ENCODE measurements at regions not wholly inside any gene's neighbourhood (a gene's known extent, or its start where the extent isn't known, plus 50 kb on each side); places are given as distances from the start of the nearest gene placed in this dataset.

DNA sequence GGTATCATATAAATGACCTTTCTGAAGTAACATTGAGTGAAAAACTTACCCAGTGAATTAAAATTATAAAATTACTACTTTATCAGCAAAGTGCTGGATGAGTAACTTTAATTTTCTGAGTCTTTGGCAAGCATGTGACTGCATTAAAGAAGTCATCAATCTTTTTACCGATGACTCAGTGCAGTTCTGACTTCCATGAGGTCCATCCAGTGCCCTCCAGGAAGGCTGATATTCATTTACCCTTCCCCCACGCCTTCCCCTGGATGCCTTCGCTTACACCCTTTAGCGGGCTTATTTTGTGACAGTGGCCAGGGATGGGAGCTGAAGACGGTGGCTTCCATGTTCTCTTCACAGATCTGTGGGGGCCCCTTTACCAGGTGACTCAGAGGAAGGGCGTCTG lies 572.9 kb upstream of the PFKP start:
- TF ChIP-seq, protein P1, sequence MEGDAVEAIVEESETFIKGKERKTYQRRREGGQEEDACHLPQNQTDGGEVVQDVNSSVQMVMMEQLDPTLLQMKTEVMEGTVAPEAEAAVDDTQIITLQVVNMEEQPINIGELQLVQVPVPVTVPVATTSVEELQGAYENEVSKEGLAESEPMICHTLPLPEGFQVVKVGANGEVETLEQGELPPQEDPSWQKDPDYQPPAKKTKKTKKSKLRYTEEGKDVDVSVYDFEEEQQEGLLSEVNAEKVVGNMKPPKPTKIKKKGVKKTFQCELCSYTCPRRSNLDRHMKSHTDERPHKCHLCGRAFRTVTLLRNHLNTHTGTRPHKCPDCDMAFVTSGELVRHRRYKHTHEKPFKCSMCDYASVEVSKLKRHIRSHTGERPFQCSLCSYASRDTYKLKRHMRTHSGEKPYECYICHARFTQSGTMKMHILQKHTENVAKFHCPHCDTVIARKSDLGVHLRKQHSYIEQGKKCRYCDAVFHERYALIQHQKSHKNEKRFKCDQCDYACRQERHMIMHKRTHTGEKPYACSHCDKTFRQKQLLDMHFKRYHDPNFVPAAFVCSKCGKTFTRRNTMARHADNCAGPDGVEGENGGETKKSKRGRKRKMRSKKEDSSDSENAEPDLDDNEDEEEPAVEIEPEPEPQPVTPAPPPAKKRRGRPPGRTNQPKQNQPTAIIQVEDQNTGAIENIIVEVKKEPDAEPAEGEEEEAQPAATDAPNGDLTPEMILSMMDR (IDR thresholded peaks at IDR 0.05; ENCODE audit: insufficient read depth, low read depth, low read length, missing control alignments) = no peak
- DNase-seq (ENCODE audit: low read depth) = no peak
- H3K4me3 ChIP-seq (ENCODE audit: low read length) = no peak overlapping the region

DNA sequence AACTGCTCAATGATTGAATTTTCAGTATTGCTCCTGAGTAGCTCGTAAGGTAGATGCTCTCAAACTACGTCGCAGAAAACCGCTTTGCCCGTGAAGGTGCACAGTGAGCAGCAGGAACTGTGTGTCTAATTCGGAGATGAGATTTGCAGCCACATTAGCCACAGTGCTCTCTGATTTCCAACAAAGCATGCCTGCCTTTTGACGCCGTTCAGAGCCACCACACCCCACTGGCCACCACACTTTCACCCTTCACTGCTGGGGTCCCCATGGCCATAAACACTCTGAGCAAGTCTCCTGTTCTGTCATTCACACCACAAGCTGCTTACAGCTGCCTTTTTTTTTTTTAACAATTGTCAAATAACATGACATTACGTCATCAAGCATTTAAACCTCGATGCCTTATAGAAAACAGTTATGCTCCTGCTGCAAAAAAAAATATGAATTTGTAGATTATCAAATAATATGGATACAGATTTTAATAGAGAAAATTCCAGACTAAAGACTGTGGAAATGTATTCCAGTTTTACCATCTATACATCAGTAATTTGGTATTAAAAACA lies 578.8 kb upstream of the PFKP start:
- H3K4me3 ChIP-seq (ENCODE audit: low read length) = no peak overlapping the region
- TF ChIP-seq, protein P1 (IDR thresholded peaks at IDR 0.05; ENCODE audit: insufficient read depth, low read depth, low read length, missing control alignments) = no peak
- DNase-seq (ENCODE audit: low read depth) = no peak

DNA sequence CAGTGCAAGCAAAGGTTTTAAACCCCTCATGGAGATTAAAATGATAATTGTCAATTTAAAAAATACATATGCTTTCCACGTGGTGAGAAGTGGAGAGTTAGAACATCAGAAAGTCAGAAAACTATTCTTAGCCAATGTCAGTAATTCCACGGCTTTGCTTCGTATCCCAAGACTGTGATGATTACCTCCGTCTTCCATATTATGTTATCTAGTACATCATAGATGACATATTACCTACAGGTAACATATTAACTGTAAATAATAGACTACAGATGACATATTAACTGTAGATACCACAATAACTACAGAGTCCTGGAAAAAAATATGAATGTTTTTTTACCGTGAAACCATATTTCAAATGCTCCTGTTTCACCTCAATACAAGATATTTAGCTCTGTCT lies 579.4 kb upstream of the PFKP start:
- TF ChIP-seq, protein P1 (IDR thresholded peaks at IDR 0.05; ENCODE audit: insufficient read depth, low read depth, low read length, missing control alignments) = no peak
- H3K4me3 ChIP-seq (ENCODE audit: low read length) = no peak overlapping the region
- DNase-seq (ENCODE audit: low read depth) = no peak

- no peak for DNase-seq (ENCODE audit: low read depth)
- TF ChIP-seq, protein P1 (IDR thresholded peaks at IDR 0.05; ENCODE audit: insufficient read depth, low read depth, low read length, missing control alignments) = no peak
- H3K4me3 ChIP-seq (ENCODE audit: low read length) = no peak overlapping the region
These were observed 588.7 kb upstream of the PFKP start for GRCh38 chr10:2478656-2479055.

DNA sequence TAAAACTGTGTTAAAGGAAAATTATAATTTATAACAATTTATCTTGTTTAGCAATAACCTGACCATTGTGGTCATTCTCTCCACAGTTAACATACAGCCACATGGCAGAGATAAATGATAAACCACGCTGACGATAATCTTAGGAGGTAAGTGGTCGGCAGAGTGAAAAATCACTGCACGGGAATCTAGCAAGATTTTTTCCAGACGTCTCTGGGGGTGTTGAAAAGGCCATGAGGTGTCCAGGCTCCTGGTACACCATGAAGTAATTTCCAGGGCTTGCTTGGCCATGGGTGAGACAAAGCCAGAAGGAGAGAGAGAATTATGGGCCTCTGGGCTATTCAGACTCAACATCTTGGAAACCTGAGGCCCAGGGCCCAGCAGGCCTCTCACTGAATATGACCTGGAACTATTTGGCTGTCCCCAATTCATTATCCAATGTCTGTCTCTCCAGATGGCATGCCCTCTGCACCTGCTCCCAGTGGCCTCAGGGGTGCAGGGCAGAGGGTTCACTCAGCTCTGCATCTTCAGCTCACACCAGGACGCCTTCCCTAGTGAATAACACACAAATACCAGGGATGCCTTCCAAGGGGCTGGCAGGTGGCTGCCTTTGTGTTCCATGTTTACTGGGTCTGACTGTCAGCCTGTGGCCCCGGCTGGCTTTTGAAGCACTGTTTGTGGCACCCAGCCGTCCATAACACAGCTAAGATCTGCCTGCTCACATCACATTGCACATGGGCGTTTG lies 590.4 kb upstream of the PFKP start:
- TF ChIP-seq, protein P1 (IDR thresholded peaks at IDR 0.05; ENCODE audit: insufficient read depth, low read depth, low read length, missing control alignments) = no peak
- DNase-seq (ENCODE audit: low read depth) = no peak
- no peak overlapping the region for H3K4me3 ChIP-seq (ENCODE audit: low read length)

DNA sequence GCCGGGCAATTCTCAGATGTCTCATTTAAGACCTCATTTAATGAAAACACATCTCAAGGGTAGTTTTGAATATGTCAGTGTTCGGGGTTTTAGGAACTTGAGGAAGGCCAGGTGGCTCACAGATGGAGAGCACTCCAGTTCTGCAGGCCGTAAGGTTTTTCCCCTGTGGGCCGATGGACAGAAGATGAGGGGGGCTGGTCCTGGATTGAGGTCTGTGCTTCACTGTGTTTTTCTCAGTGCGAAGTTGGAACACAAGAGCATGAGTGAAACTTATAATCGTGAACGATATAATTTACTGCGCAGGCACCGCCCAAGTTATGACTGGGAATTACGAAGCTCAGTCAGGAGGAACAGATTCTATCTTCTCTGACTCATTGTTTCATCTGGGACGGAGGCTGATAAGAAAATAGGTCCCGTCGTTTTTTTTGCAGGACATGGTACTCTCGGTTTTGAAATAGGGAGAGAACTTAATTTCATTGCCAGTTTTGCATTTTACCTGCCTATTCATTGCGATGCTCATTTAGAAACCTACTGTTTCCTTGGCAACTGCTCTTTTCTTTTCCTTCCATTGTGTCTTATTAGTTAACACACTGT lies 591.0 kb upstream of the PFKP start:
- TF ChIP-seq, protein P1 (IDR thresholded peaks at IDR 0.05; ENCODE audit: insufficient read depth, low read depth, low read length, missing control alignments) = no peak
- no peak overlapping the region for H3K4me3 ChIP-seq (ENCODE audit: low read length)
- DNase-seq (ENCODE audit: low read depth) = no peak

Data from epithelial cell of esophagus (primary cell).